Right lobe of liver (tissue), 6 donors: ENCODE measurements at regions not wholly inside any gene's neighbourhood (a gene's known extent, or its start where the extent isn't known, plus 50 kb on each side); places are given as distances from the start of the nearest gene placed in this dataset.
"Not testable (repeated sequence)": the region's sequence is repeated elsewhere in the genome, so short reads cannot be mapped to it uniquely, and the experiment has no call there.

Source experiments
- ATAC-seq, 4 donors: fragments of 200-7000 bp; cut with Tn5 transposase; one replicate each; pipeline ENCODE4 v1.9.1; 2020; ENCODE audit warnings: mild to moderate bottlenecking in 4 of 4, moderate library complexity in 4 of 4
- DNase-seq, 3 donors: peaks; one replicate each; pipeline ENCODE4 v3.0.0-alpha.2; 2020
- H3K27ac ChIP-seq, 3 donors: fragments of 200-600 bp; one replicate each; pipeline ENCODE4 v1.8.0; 2022
- H3K27me3 ChIP-seq, 2 donors: fragments of 200-600 bp; one replicate each; pipeline ENCODE4 v1.8.0; 2022
- H3K36me3 ChIP-seq, 4 donors: fragments of 200-600 bp; sonication (generic) in 1 of 4; one replicate each; pipeline versions ENCODE4 v1.5.1 to v1.8.0; 2017 to 2022; ENCODE audit warnings: control low read depth in 1 of 4
- H3K4me1 ChIP-seq, 4 donors: fragments of 200-600 bp; sonication (generic) in 1 of 4; one replicate each; pipeline versions ENCODE4 v1.5.1 to v1.8.0; 2017 to 2022; ENCODE audit warnings: control low read depth in 1 of 4
- H3K4me3 ChIP-seq, 3 donors: fragments of 200-600 bp; one replicate each; pipeline ENCODE4 v1.8.0; 2022
- H3K9me3 ChIP-seq, 4 donors: fragments of 200-600 bp; sonication (generic) in 1 of 4; one replicate each; pipeline versions ENCODE4 v1.5.1 to v1.8.0; 2017 to 2022; ENCODE audit warnings: control low read depth in 1 of 4
- POLR2A ChIP-seq: fragments of 450-650 bp; IDR thresholded peaks from one replicate; pipeline ENCODE4 v1.6.1; 2017; ENCODE audit warnings: antibody characterized with exemption, mild to moderate bottlenecking
- WGBS: methylation state at CpG from one replicate; pipeline ENCODE4 v1.1.6; 2018; ENCODE audit warnings: low coverage, low lambda C conversion rate; ENCODE audit not compliant: insufficient coverage; ENCODE audit errors: missing lambda C conversion rate; 5-methylcytosine and 5-hydroxymethylcytosine counted together
- intact Hi-C, 2 donors: fragments of 100-400 bp; cut with DNase I; formaldehyde crosslinking; loops; one replicate each; pipeline versions ENCODE4 v1.11.2 to v1.14.1; 2022
- TF ChIP-seq, protein P1 (sequence below), 4 donors: fragments of 200-600 bp in 3 of 4; fragments of 450-650 bp in 1 of 4; IDR thresholded peaks; one replicate each; pipeline versions ENCODE4 v1.5.1 to v1.8.0; 2016 to 2022; ENCODE audit warnings: antibody characterized with exemption in 4 of 4, mild to moderate bottlenecking in 2 of 4
- donor health status: DM: no; HTN: yes; CAD: no.
- donor health status: DM: no; HTN: no; CAD: no.
- donor health status: DM: no; HTN: no; CAD: no.
- donor health status: DM: no; HTN: yes; CAD: no.
- donor health status: DM: no; HTN: yes; CAD: no.

GRCh38 chr1:119250299-119250698 is 109.8 kb upstream of the WARS2 start:
- intact Hi-C loops, result no loop called here
- ATAC-seq, result no peak
- no peak overlapping the region for H3K4me3 ChIP-seq
- no peaks in the 10 kb centered on the region for H3K36me3 ChIP-seq
- DNase-seq, result no peak
- TF ChIP-seq, protein P1, sequence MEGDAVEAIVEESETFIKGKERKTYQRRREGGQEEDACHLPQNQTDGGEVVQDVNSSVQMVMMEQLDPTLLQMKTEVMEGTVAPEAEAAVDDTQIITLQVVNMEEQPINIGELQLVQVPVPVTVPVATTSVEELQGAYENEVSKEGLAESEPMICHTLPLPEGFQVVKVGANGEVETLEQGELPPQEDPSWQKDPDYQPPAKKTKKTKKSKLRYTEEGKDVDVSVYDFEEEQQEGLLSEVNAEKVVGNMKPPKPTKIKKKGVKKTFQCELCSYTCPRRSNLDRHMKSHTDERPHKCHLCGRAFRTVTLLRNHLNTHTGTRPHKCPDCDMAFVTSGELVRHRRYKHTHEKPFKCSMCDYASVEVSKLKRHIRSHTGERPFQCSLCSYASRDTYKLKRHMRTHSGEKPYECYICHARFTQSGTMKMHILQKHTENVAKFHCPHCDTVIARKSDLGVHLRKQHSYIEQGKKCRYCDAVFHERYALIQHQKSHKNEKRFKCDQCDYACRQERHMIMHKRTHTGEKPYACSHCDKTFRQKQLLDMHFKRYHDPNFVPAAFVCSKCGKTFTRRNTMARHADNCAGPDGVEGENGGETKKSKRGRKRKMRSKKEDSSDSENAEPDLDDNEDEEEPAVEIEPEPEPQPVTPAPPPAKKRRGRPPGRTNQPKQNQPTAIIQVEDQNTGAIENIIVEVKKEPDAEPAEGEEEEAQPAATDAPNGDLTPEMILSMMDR (IDR thresholded peaks at IDR 0.05), result no peak
- no peak for TF ChIP-seq POLR2A
- no CpG with 5 or more reads among the region's 1 CpG for WGBS
- H3K9me3 ChIP-seq, result no peaks in the 10 kb centered on the region
- no peaks in the 10 kb centered on the region for H3K27me3 ChIP-seq
- H3K4me1 ChIP-seq, result peaks cover 0 to 4% (median 0%) of the 10 kb centered on the region in 4 donors
- no peak overlapping the region for H3K27ac ChIP-seq

DNA sequence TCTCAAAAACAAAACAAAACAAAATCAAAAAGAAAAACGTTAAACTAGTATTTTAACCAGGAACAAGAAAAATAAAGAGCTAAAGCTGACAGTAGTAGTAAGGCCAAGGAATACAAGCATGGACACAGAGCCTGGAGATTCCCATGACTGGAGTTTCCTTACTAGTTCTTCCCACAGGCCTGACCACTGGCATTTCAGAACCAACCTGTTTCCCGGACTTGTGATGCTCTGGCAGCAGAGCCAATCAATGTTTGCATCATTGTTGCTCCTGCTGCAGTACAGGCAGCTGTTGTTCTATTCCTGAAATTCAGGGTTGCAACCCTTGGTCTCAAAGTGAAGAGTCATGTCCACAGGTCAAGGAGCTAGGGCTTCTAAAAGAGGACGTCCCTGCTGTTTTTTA is 111.3 kb upstream of the WARS2 start:
- no peaks in the 10 kb centered on the region for H3K27me3 ChIP-seq
- intact Hi-C loops, result no loop called here
- TF ChIP-seq, protein P1 (IDR thresholded peaks at IDR 0.05), result no peak
- TF ChIP-seq POLR2A, result no peak
- H3K36me3 ChIP-seq, result no peaks in the 10 kb centered on the region
- H3K9me3 ChIP-seq, result no peaks in the 10 kb centered on the region
- ATAC-seq (no peak), DNase-seq (no peak)
- H3K27ac ChIP-seq, result no peak overlapping the region
- H3K4me1 ChIP-seq, result peaks cover 0 to 4% (median 0%) of the 10 kb centered on the region in 4 donors
- H3K4me3 ChIP-seq, result no peak overlapping the region
- 93% methylated on average over 2 of the region's 3 CpGs for WGBS

- DNase-seq (no peak), ATAC-seq (no peak)
- 64% methylated on average over 1 of the region's 1 CpG for WGBS
- Histone ChIP-seq H3K4me1 (peaks cover 0 to 4% (median 0%) of the 10 kb centered on the region in 4 donors), H3K9me3 (no peaks in the 10 kb centered on the region), H3K27ac (no peak overlapping the region), H3K4me3 (no peak overlapping the region), H3K27me3 (no peaks in the 10 kb centered on the region), H3K36me3 (no peaks in the 10 kb centered on the region)
- TF ChIP-seq, protein P1 (IDR thresholded peaks at IDR 0.05), result no peak
- no peak for TF ChIP-seq POLR2A
- intact Hi-C loops, result no loop called here
Measured at GRCh38 chr1:119253366-119253765, 112.9 kb upstream of the WARS2 start.

DNA sequence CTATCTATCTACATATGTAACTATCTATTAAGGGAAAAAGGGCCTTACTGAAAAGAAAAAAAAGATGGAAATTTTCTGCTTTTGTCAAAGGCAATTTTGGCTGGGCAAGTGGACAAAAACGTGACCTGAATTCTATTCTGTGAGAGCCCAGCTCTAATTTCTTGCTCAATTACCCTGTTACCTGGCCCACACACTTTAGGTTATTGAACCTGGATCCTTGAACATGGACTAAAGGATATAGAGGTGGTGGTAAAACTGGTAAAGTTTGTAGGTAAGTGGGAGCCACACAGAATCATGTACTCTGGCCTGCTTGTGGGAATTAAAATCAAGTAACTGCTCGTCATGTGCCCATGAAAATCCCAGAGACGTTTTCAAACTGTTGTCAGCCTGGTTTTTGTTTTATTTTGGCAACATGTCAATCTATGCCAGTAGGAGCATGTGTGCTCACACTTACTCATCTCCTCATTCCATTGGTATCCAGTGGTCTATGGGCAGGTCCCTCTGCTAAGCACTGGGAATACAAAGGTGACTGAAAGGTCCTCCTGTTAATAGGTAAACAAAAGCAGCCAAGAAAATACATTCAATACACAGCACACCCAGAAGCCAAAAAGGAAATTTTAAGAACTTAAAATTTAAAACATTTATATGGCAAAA is 113.7 kb upstream of the WARS2 start:
- intact Hi-C loops, result no loop called here
- Histone ChIP-seq H3K4me3 (no peak overlapping the region), H3K27me3 (no peaks in the 10 kb centered on the region), H3K36me3 (no peaks in the 10 kb centered on the region), H3K27ac (no peak overlapping the region), H3K9me3 (no peaks in the 10 kb centered on the region), H3K4me1 (peaks cover 0 to 4% (median 0%) of the 10 kb centered on the region in 4 donors)
- TF ChIP-seq, protein P1 (IDR thresholded peaks at IDR 0.05), result no peak
- TF ChIP-seq POLR2A, result no peak
- WGBS, result 45% methylated on average over 3 of the region's 3 CpGs
- ATAC-seq, result peak; percentile 31 to 88 (median 56)
- no peak for DNase-seq

DNA sequence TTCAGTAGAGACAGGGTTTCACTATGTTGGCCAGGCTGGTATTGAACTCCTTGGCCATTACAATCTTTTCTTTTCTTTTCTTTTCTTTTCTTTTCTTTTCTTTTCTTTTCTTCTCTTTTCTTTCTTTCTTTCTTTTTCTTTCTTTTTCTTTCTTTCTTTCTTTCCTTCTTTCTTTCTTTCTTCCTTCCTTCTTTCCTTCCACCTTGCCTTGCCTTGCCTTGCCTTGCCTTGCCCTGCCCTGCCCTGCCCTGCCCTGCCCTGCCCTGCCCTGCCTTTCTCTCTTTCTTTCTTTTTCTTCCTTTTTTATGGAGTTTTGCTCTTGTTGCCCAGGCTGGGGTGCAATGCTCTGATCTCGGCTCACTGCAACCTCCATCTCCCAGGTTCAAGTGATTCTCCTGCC is 112.5 kb upstream of the HAO2 start:
- intact Hi-C loops, ATAC-seq, DNase-seq, H3K4me3 ChIP-seq, H3K36me3 ChIP-seq, H3K4me1 ChIP-seq, H3K9me3 ChIP-seq, H3K27ac ChIP-seq, H3K27me3 ChIP-seq: not testable (repeated sequence)
- WGBS, result 100% methylated on average over 1 of the region's 1 CpG
